H1 (cell line): ENCODE measurements at regions not wholly inside any gene's neighbourhood (a gene's known extent, or its start where the extent isn't known, plus 50 kb on each side); places are given as distances from the start of the nearest gene placed in this dataset.

Experiments used
- CTCF ChIA-PET: fragments of 300-600 bp; sonication (Branson Sonifier 250); formaldehyde crosslinking; loops from one replicate; lab custom pipeline; 2021; ENCODE audit not compliant: partially characterized antibody; lab: Charles Lee
- POLR2A ChIA-PET: fragments of 300-600 bp; sonication (Branson Sonifier 250); formaldehyde crosslinking; loops from one replicate; lab custom pipeline; 2021; ENCODE audit warnings: inconsistent platforms; ENCODE audit not compliant: partially characterized antibody; lab: Charles Lee
- DNase-seq, 2 experiments: peaks; one replicate each; pipeline versions ENCODE4 v3.0.0 to v3.0.0-alpha.2; 2010 to 2022; ENCODE audit warnings: low spot score in 2 of 2, low read depth in 1 of 2, mixed read lengths in 1 of 2
- FAIRE-seq: peaks from 2 replicates; lab custom pipeline; 2011; peaks lifted over from hg19 to GRCh38; lab: Jason Lieb, UNC
- H2AFZ ChIP-seq: 2 replicates; pipeline ENCODE4 v1.8.1; 2012; ENCODE audit warnings: low read length, inconsistent platforms
- H2AK5ac ChIP-seq: 2 replicates; pipeline ENCODE4 v1.6.1; 2013; ENCODE audit warnings: low read depth, low read length
- H2BK120ac ChIP-seq: replicated peaks from 2 replicates; pipeline ENCODE3; 2013; ENCODE audit warnings: low read depth, low read length, inconsistent platforms
- H2BK12ac ChIP-seq: 2 replicates; pipeline ENCODE4 v1.6.1; 2013; ENCODE audit warnings: low read depth, low read length
- H2BK15ac ChIP-seq: 2 replicates; pipeline ENCODE4 v1.6.1; 2013; ENCODE audit warnings: low read length
- H2BK20ac ChIP-seq: 2 replicates; pipeline ENCODE4 v1.6.1; 2013; ENCODE audit warnings: low read length
- H2BK5ac ChIP-seq: 2 replicates; pipeline ENCODE4 v1.6.1; 2013; ENCODE audit warnings: low read depth, low read length
- H3K14ac ChIP-seq: 2 replicates; pipeline ENCODE4 v1.6.1; 2013; ENCODE audit warnings: inconsistent platforms; ENCODE audit not compliant: insufficient read length
- H3K18ac ChIP-seq: 2 replicates; pipeline ENCODE4 v1.6.1; 2013; ENCODE audit warnings: low read length; ENCODE audit errors: extremely low read depth
- H3K23ac ChIP-seq: 2 replicates; pipeline ENCODE4 v1.6.1; 2013; ENCODE audit warnings: inconsistent platforms; ENCODE audit not compliant: insufficient read length
- H3K23me2 ChIP-seq: 2 replicates; pipeline ENCODE4 v1.6.1; 2013; ENCODE audit warnings: low read depth, low read length
- H3K27ac ChIP-seq: 2 replicates; pipeline ENCODE4 v1.6.1; 2011; ENCODE audit warnings: low read depth, low read length, inconsistent platforms
- H3K27me3 ChIP-seq, 4 experiments: replicated peaks in 1 of 4; 1 replicate in 1 of 4; 2 replicates in 3 of 4; pipeline versions ENCODE4 v1.6.1 to v1.8.1; 2011 to 2013; ENCODE audit warnings: low read length in 3 of 4, mild to moderate bottlenecking in 3 of 4, inconsistent platforms in 2 of 4, mixed read lengths in 2 of 4, moderate library complexity in 1 of 4; ENCODE audit not compliant: control insufficient read depth in 3 of 4, insufficient read depth in 3 of 4; ENCODE audit errors: extremely low read depth in 1 of 4
- H3K36me3 ChIP-seq, 4 experiments: 2 replicates each; pipeline versions ENCODE4 v1.6.1 to v1.8.1; 2011 to 2013; ENCODE audit warnings: mild to moderate bottlenecking in 4 of 4, low read length in 3 of 4, moderate library complexity in 2 of 4, control low read depth in 1 of 4, inconsistent platforms in 1 of 4; ENCODE audit not compliant: insufficient read depth in 4 of 4, control insufficient read depth in 2 of 4
- H3K4ac ChIP-seq: replicated peaks from 2 replicates; pipeline ENCODE3; 2013; ENCODE audit warnings: low read length, low read depth, mixed read lengths, inconsistent platforms; ENCODE audit not compliant: insufficient read length
- H3K4me1 ChIP-seq, 4 experiments: replicated peaks in 1 of 4; 1 replicate in 1 of 4; 2 replicates in 3 of 4; pipeline versions ENCODE4 v1.6.1 to v1.8.1; 2011 to 2013; ENCODE audit warnings: low read length in 3 of 4, inconsistent platforms in 2 of 4, mixed read lengths in 1 of 4; ENCODE audit not compliant: insufficient read depth in 4 of 4, control insufficient read depth in 3 of 4
- H3K4me2 ChIP-seq, 2 experiments: 2 replicates each; pipeline versions ENCODE4 v1.6.1 to v1.8.1; 2011 to 2013; ENCODE audit warnings: low read depth in 2 of 2, low read length in 2 of 2, control low read depth in 1 of 2, inconsistent platforms in 1 of 2, mild to moderate bottlenecking in 1 of 2; ENCODE audit not compliant: insufficient read depth in 1 of 2
- H3K4me3 ChIP-seq, 4 experiments: fragments of 200-600, 300-600 bp in 1 of 4; sonication (generic), shearing (Covaris generic), sonication (Bioruptor Twin) in 1 of 4; 2 replicates each; pipeline versions ENCODE4 v1.5.1 to v1.8.1; 2011 to 2016; ENCODE audit warnings: low read length in 4 of 4, low read depth in 3 of 4, control low read depth in 2 of 4, inconsistent platforms in 2 of 4, mild to moderate bottlenecking in 2 of 4, mixed read lengths in 1 of 4, moderate library complexity in 1 of 4; ENCODE audit not compliant: insufficient read depth in 2 of 4; ENCODE audit errors: extremely low read depth in 1 of 4
- H3K56ac ChIP-seq: replicated peaks from 2 replicates; pipeline ENCODE3; 2013; ENCODE audit warnings: low read depth, mild to moderate bottlenecking, mixed read lengths, low read length, inconsistent platforms; ENCODE audit not compliant: insufficient read length
- H3K79me1 ChIP-seq: 2 replicates; pipeline ENCODE4 v1.6.1; 2013; ENCODE audit warnings: low read depth, low read length, control low read depth
- H3K79me2 ChIP-seq, 2 experiments: 2 replicates each; pipeline versions ENCODE4 v1.6.1 to v1.8.1; 2012 to 2013; ENCODE audit warnings: low read length in 2 of 2, mild to moderate bottlenecking in 2 of 2, inconsistent platforms in 1 of 2; ENCODE audit not compliant: insufficient read depth in 2 of 2, control insufficient read depth in 1 of 2
- H3K9ac ChIP-seq, 4 experiments: replicated peaks in 1 of 4; 1 replicate in 1 of 4; 2 replicates in 3 of 4; pipeline versions ENCODE4 v1.6.1 to v1.8.1; 2011 to 2013; ENCODE audit warnings: low read depth in 3 of 4, low read length in 3 of 4, control low read depth in 2 of 4, mild to moderate bottlenecking in 2 of 4, moderate library complexity in 2 of 4, inconsistent platforms in 1 of 4; ENCODE audit errors: extremely low read depth in 1 of 4
- H3K9me3 ChIP-seq, 2 experiments: 2 replicates each; pipeline versions ENCODE4 v1.6.1 to v1.8.1; 2012 to 2013; ENCODE audit warnings: mild to moderate bottlenecking in 2 of 2, moderate library complexity in 2 of 2, control low read depth in 1 of 2, inconsistent platforms in 1 of 2, low read depth in 1 of 2, low read length in 1 of 2, mixed read lengths in 1 of 2; ENCODE audit not compliant: insufficient read depth in 2 of 2
- H4K20me1 ChIP-seq, 2 experiments: replicated peaks in 1 of 2; 2 replicates each; pipeline versions ENCODE3 to v1.8.1; 2011 to 2013; ENCODE audit warnings: inconsistent platforms in 2 of 2, low read length in 2 of 2, mild to moderate bottlenecking in 1 of 2; ENCODE audit not compliant: insufficient read depth in 2 of 2, control insufficient read depth in 1 of 2
- H4K5ac ChIP-seq: 2 replicates; pipeline ENCODE4 v1.6.1; 2013; ENCODE audit warnings: low read length, low read depth, mixed read lengths, inconsistent platforms; ENCODE audit not compliant: insufficient read length
- H4K8ac ChIP-seq: 2 replicates; pipeline ENCODE4 v1.8.0; 2013; ENCODE audit warnings: mild to moderate bottlenecking, moderate library complexity, low read length, inconsistent platforms; ENCODE audit not compliant: insufficient read depth; ENCODE audit errors: extremely low read depth
- H4K91ac ChIP-seq: replicated peaks from 2 replicates; pipeline ENCODE3; 2013; ENCODE audit warnings: low read length, mixed read lengths, inconsistent platforms; ENCODE audit not compliant: insufficient read length
- GTF2F1 ChIP-seq: IDR thresholded peaks from 2 replicates; pipeline ENCODE4 v1.6.1; 2012; ENCODE audit warnings: low read depth, low read length, improper control_type of control experiment, borderline replicate concordance
- RFX5 ChIP-seq: IDR thresholded peaks from 2 replicates; pipeline ENCODE4 v1.6.1; 2011; ENCODE audit warnings: low read depth, low read length, improper control_type of control experiment, borderline replicate concordance
- SAP30 ChIP-seq: fragments of 300-600 bp; sonication (generic); IDR thresholded peaks from 2 replicates; pipeline ENCODE4 v1.7.1; 2012; ENCODE audit warnings: low read length, moderate library complexity, mild to moderate bottlenecking, inconsistent platforms; ENCODE audit not compliant: insufficient read depth, insufficient replicate concordance
- TEAD4 ChIP-seq: IDR thresholded peaks from 2 replicates; pipeline ENCODE4 v1.6.1; 2012; ENCODE audit warnings: low read depth, low read length, inconsistent platforms, mixed read lengths
- USF2 ChIP-seq: IDR thresholded peaks from 2 replicates; pipeline ENCODE4 v1.6.1; 2011; ENCODE audit warnings: low read length, improper control_type of control experiment
- YY1 ChIP-seq: IDR thresholded peaks from 2 replicates; pipeline ENCODE4 v1.6.1; 2011; ENCODE audit warnings: low read depth, mild to moderate bottlenecking, low read length
- WGBS, 2 experiments: shearing (Covaris generic) in 1 of 2; methylation state at CpG; one replicate each; pipeline versions ENCODE4 v1.1.6 to v1.1.7; 2013 to 2015; ENCODE audit warnings: low lambda C conversion rate in 2 of 2, mixed read lengths in 2 of 2, inconsistent platforms in 1 of 2, low coverage in 1 of 2, missing lambda C conversion rate in 1 of 2; ENCODE audit not compliant: insufficient replicate concordance in 2 of 2, insufficient coverage in 1 of 2, insufficient read length in 1 of 2; ENCODE audit errors: extremely low coverage in 1 of 2, missing lambda C conversion rate in 1 of 2; 5-methylcytosine and 5-hydroxymethylcytosine counted together

- no peak for FAIRE-seq
- Histone ChIP-seq H3K36me3 (no peaks in the 10 kb centered on the region), H3K4ac (no peak overlapping the region), H4K8ac (no peak overlapping the region), H4K5ac (no peak overlapping the region), H4K91ac (no peak overlapping the region), H3K56ac (no peak overlapping the region), H3K27ac (no peak overlapping the region), H3K9me3 (peaks cover 27 to 35% of the 10 kb centered on the region in 2 experiments), H3K27me3 (no peaks in the 10 kb centered on the region; a peak in 1 of 7 replicates), H3K4me1 (no peaks in the 10 kb centered on the region), H2BK12ac (no peak overlapping the region), H4K20me1 (no peaks in the 10 kb centered on the region), H3K23ac (no peak overlapping the region), H3K14ac (no peak overlapping the region), H3K23me2 (no peaks in the 10 kb centered on the region), H2BK5ac (no peak overlapping the region), H3K9ac (no peak overlapping the region), H3K79me2 (no peaks in the 10 kb centered on the region), H3K79me1 (no peaks in the 10 kb centered on the region), H2AK5ac (no peak overlapping the region), H3K18ac (no peak overlapping the region), H3K4me3 (no peak overlapping the region), H2AFZ (no peak overlapping the region), H2BK120ac (no peak overlapping the region), H2BK20ac (no peak overlapping the region), H2BK15ac (no peak overlapping the region), H3K4me2 (no peak overlapping the region)
- CTCF ChIA-PET, result interaction anchor here (0.7 to 1.2 kb wide), 2 partner anchors 91 to 344 kb away, joined by 3 read pairs; no protein-coding TSS in a partner anchor
- whole genome bisulfite sequencing, 2 experiments, result 88% methylated on average over 10 of the region's 10 CpGs; no CpG with 5 or more reads in 1 of the 2 experiments
- DNase-seq, result no peak
- TF ChIP-seq GTF2F1 (no peak), TEAD4 (no peak), SAP30 (no peak), USF2 (no peak), YY1 (no peak), RFX5 (no peak)
- POLR2A ChIA-PET, result no interaction called here
Observed at GRCh38 chr7:4449263-4449662, 232.8 kb upstream of the FOXK1 start.
